Peyer's patch (tissue), 4 donors: ENCODE measurements at regions not wholly inside any gene's neighbourhood (a gene's known extent, or its start where the extent isn't known, plus 50 kb on each side); places are given as distances from the start of the nearest gene placed in this dataset.

Experiments used
- CTCF ChIP-seq, 6 experiments: fragments of 450-650 bp in 4 of 6; fragments of 200-600 bp in 2 of 6; sonication (generic) in 1 of 6; IDR thresholded peaks; one replicate each; pipeline ENCODE4 v1.5.1; 2017 to 2019; ENCODE audit warnings: antibody characterized with exemption in 6 of 6, mild to moderate bottlenecking in 3 of 6, moderate library complexity in 1 of 6
- POLR2A ChIP-seq, 2 donors: fragments of 450-650 bp; IDR thresholded peaks; one replicate each; pipeline ENCODE4 v1.5.1; 2017; ENCODE audit warnings: antibody characterized with exemption in 2 of 2, mild to moderate bottlenecking in 2 of 2, moderate library complexity in 2 of 2

GRCh38 chr21:37970548-37970947 is 54.3 kb upstream of the KCNJ6 start:
- TF ChIP-seq CTCF (IDR thresholded peaks at IDR 0.05) (no peak), POLR2A (IDR thresholded peaks at IDR 0.05) (no peak)
